ENCODE measurements at regions not wholly inside any gene's neighbourhood (a gene's known extent, or its start where the extent isn't known, plus 50 kb on each side); places are given as distances from the start of the nearest gene placed in this dataset.

DNA sequence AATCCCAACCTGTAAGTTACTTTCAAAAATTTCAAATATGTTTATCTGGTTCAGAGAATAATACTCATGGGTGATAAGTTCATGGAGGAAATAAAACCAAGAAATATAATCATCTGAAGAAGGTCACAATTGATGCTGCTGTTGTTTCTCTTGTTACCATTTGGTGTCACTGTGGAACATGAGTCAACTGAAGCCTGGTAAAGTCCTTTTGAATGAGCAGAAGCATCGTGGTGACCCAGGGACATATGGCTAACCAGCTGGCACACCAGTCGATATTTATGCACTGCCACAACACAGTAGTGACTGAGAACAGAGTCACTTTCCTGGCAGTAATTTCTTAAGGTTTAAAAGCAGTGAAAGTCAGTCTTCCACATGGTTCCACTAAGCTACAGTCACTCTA, 612.9 kb upstream of the TLE4 start:
- no peak for TF ChIP-seq POLR2A (IDR thresholded peaks at IDR 0.05)
- TF ChIP-seq, protein P1, sequence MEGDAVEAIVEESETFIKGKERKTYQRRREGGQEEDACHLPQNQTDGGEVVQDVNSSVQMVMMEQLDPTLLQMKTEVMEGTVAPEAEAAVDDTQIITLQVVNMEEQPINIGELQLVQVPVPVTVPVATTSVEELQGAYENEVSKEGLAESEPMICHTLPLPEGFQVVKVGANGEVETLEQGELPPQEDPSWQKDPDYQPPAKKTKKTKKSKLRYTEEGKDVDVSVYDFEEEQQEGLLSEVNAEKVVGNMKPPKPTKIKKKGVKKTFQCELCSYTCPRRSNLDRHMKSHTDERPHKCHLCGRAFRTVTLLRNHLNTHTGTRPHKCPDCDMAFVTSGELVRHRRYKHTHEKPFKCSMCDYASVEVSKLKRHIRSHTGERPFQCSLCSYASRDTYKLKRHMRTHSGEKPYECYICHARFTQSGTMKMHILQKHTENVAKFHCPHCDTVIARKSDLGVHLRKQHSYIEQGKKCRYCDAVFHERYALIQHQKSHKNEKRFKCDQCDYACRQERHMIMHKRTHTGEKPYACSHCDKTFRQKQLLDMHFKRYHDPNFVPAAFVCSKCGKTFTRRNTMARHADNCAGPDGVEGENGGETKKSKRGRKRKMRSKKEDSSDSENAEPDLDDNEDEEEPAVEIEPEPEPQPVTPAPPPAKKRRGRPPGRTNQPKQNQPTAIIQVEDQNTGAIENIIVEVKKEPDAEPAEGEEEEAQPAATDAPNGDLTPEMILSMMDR (IDR thresholded peaks at IDR 0.05): no peak
